Prostate gland (tissue), 2 donors: ENCODE measurements at regions not wholly inside any gene's neighbourhood (a gene's known extent, or its start where the extent isn't known, plus 50 kb on each side); places are given as distances from the start of the nearest gene placed in this dataset.

Experiments used
- DNase-seq: peaks from one replicate; pipeline ENCODE4 v3.0.0-alpha.2; 2019; ENCODE audit warnings: low spot score
- H3K27ac ChIP-seq, 2 donors: fragments of 200-600 bp; sonication (generic); 2 replicates each; pipeline ENCODE4 v1.5.1; 2017 to 2019
- H3K27me3 ChIP-seq: fragments of 200-600 bp; sonication (generic); replicated peaks from 2 replicates; pipeline ENCODE4 v1.5.1; 2019; ENCODE audit not compliant: insufficient read depth
- H3K36me3 ChIP-seq, 2 donors: fragments of 200-600 bp; sonication (generic); 1 replicate in 1 of 2; 2 replicates in 1 of 2; pipeline versions ENCODE4 v1.5.1 to v1.8.1; 2017 to 2019
- H3K4me1 ChIP-seq: fragments of 200-600 bp; sonication (generic); replicated peaks from 2 replicates; pipeline ENCODE4 v1.5.1; 2019
- H3K4me3 ChIP-seq, 2 donors: fragments of 200-600 bp; sonication (generic); 2 replicates each; pipeline ENCODE4 v1.5.1; 2017 to 2019
- H3K9me3 ChIP-seq: fragments of 200-600 bp; sonication (generic); 2 replicates; pipeline ENCODE4 v1.5.1; 2017
- POLR2A ChIP-seq: fragments of 450-650 bp; IDR thresholded peaks from one replicate; pipeline ENCODE4 v1.6.1; 2016; ENCODE audit warnings: antibody characterized with exemption, mild to moderate bottlenecking
- POLR2AphosphoS5 ChIP-seq: sonication (generic); formaldehyde crosslinking; IDR thresholded peaks from one replicate; pipeline ENCODE4 v1.6.1; 2017; ENCODE audit warnings: antibody characterized with exemption
- WGBS: methylation state at CpG from one replicate; pipeline ENCODE4 v1.1.5; 2018; 5-methylcytosine and 5-hydroxymethylcytosine counted together
- intact Hi-C: fragments of 100-400 bp; cut with DNase I; formaldehyde crosslinking; loops from one replicate; pipeline ENCODE4 v1.14.2; 2022
- TF ChIP-seq, protein P1 (sequence below), 4 experiments: fragments of 200-600 bp in 2 of 4; fragments of 450-650 bp in 2 of 4; sonication (generic) in 2 of 4; IDR thresholded peaks; 1 replicate in 3 of 4; 2 replicates in 1 of 4; pipeline ENCODE4 v1.5.1; 2016 to 2019; ENCODE audit warnings: antibody characterized with exemption in 4 of 4, mild to moderate bottlenecking in 2 of 4, moderate library complexity in 2 of 4

- Histone ChIP-seq H3K27me3 (no peaks in the 10 kb centered on the region), H3K27ac (no peak overlapping the region), H3K36me3 (no peaks in the 10 kb centered on the region), H3K9me3 (no peaks in the 10 kb centered on the region), H3K4me1 (no peaks in the 10 kb centered on the region), H3K4me3 (no peak overlapping the region)
- no peak for DNase-seq
- 88% methylated on average over 5 of the region's 5 CpGs for WGBS
- intact Hi-C loops = no loop called here
- no peak for TF ChIP-seq POLR2A
- TF ChIP-seq, protein P1, sequence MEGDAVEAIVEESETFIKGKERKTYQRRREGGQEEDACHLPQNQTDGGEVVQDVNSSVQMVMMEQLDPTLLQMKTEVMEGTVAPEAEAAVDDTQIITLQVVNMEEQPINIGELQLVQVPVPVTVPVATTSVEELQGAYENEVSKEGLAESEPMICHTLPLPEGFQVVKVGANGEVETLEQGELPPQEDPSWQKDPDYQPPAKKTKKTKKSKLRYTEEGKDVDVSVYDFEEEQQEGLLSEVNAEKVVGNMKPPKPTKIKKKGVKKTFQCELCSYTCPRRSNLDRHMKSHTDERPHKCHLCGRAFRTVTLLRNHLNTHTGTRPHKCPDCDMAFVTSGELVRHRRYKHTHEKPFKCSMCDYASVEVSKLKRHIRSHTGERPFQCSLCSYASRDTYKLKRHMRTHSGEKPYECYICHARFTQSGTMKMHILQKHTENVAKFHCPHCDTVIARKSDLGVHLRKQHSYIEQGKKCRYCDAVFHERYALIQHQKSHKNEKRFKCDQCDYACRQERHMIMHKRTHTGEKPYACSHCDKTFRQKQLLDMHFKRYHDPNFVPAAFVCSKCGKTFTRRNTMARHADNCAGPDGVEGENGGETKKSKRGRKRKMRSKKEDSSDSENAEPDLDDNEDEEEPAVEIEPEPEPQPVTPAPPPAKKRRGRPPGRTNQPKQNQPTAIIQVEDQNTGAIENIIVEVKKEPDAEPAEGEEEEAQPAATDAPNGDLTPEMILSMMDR (IDR thresholded peaks at IDR 0.05) = no peak
- no peak for TF ChIP-seq POLR2AphosphoS5
Measured at GRCh38 chr3:170776887-170777563, 93.0 kb downstream of the RPL22L1 start.

DNA sequence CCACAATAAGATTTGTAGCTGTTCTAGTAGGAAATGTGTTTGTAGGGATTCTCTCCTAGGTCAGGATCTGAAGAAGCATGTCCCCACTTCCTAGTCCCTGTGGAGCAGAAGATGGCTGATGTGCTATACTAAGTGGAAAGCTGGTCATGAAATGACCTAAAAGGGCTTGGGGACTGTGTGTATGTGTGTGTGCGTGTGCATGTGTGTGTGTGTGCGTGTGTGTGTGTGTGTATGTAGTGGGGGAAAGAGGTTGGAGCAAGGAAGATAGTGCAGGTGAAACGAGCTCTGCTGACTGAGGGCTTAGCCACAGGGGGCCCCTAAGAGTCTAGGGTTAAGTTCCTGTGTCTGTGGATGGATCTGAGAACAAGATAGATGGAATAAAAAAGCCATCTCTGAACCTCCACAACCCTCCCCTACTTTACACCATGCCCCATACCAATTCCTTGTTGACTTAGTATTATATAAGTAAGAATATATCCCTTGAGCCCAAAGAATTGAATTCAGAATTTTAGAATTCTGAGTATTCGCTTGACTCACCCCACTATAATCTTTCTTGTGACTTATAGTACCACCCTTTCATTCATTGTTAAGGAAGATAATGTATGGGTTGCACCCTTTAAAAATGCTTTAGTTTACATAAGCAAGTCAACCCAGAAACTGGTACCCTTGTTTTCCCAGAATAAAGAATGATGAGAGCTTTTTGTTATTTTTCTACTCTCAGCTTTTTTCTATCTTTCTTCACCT is 96.1 kb downstream of the RPL22L1 start:
- no peak for DNase-seq
- no peaks in the 10 kb centered on the region for H3K9me3 ChIP-seq
- no peak overlapping the region for H3K27ac ChIP-seq
- TF ChIP-seq, protein P1 (IDR thresholded peaks at IDR 0.05) = no peak
- TF ChIP-seq POLR2A = no peak
- TF ChIP-seq POLR2AphosphoS5 = no peak
- WGBS = 93% methylated on average over 4 of the region's 4 CpGs
- no peaks in the 10 kb centered on the region for H3K27me3 ChIP-seq
- no peak overlapping the region for H3K4me3 ChIP-seq
- intact Hi-C loops = no loop called here
- H3K36me3 ChIP-seq = no peaks in the 10 kb centered on the region
- H3K4me1 ChIP-seq = no peaks in the 10 kb centered on the region

- H3K27ac ChIP-seq = no peak overlapping the region
- no peak overlapping the region for H3K4me3 ChIP-seq
- no peaks in the 10 kb centered on the region for H3K27me3 ChIP-seq
- TF ChIP-seq POLR2A (no peak), POLR2AphosphoS5 (no peak)
- TF ChIP-seq, protein P1 (IDR thresholded peaks at IDR 0.05) = no peak
- 25% methylated on average over 1 of the region's 1 CpG for WGBS
- intact Hi-C loops = no loop called here
- H3K9me3 ChIP-seq = no peaks in the 10 kb centered on the region
- no peaks in the 10 kb centered on the region for H3K4me1 ChIP-seq
- DNase-seq = no peak
- no peaks in the 10 kb centered on the region for H3K36me3 ChIP-seq
Measured at GRCh38 chr3:170772175-170772574, 97.8 kb downstream of the RPL22L1 start.

GRCh38 chr3:170768334-170768801 is 101.6 kb downstream of the RPL22L1 start:
- H3K9me3 ChIP-seq = no peaks in the 10 kb centered on the region
- no peak overlapping the region for H3K27ac ChIP-seq
- H3K4me3 ChIP-seq = no peak overlapping the region
- TF ChIP-seq, protein P1 (IDR thresholded peaks at IDR 0.05) = no peak
- TF ChIP-seq POLR2AphosphoS5 = no peak
- no peak for TF ChIP-seq POLR2A
- no peak for DNase-seq
- no peaks in the 10 kb centered on the region for H3K27me3 ChIP-seq
- H3K4me1 ChIP-seq = no peaks in the 10 kb centered on the region
- intact Hi-C loops = no loop called here
- 69% methylated on average over 2 of the region's 2 CpGs for WGBS
- H3K36me3 ChIP-seq = no peaks in the 10 kb centered on the region

- H3K27ac ChIP-seq = no peak overlapping the region
- no peaks in the 10 kb centered on the region for H3K4me1 ChIP-seq
- WGBS = 98% methylated on average over 1 of the region's 1 CpG
- no peak overlapping the region for H3K4me3 ChIP-seq
- no peak for TF ChIP-seq POLR2AphosphoS5
- TF ChIP-seq, protein P1 (IDR thresholded peaks at IDR 0.05) = no peak
- TF ChIP-seq POLR2A = no peak
- DNase-seq = no peak
- H3K36me3 ChIP-seq = no peaks in the 10 kb centered on the region
- intact Hi-C loops = no loop called here
- no peaks in the 10 kb centered on the region for H3K9me3 ChIP-seq
- H3K27me3 ChIP-seq = no peaks in the 10 kb centered on the region
Measured at GRCh38 chr3:170767576-170767941, 102.4 kb downstream of the RPL22L1 start.
